ENCODE measurements at regions not wholly inside any gene's neighbourhood (a gene's known extent, or its start where the extent isn't known, plus 50 kb on each side); places are given as distances from the start of the nearest gene placed in this dataset.

DNA sequence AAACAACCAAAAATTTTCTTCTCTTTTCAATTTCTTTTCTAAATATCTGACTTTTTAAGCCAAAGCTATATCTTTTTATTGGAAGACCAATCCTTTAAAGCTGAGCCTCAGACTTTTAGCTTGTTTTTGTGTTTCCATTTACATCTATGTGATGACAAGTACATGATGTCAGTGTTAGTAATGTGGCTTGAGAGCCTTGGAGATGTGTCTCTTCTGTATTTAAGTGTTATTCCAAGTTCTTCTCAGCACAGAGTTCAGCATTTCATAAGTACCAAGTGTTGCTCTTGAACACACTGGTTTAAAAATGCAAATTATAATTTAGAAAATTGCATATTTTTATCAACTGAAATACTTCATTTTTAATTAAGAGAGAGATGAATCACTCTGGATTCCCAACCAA is 948.9 kb upstream of the FLRT2 start:
- H3K4me1 ChIP-seq (ENCODE audit: insufficient read depth): no peaks in the 10 kb centered on the region
- H3K27ac ChIP-seq: no peak overlapping the region
- no peaks in the 10 kb centered on the region for H3K36me3 ChIP-seq
- H3K27me3 ChIP-seq: no peaks in the 10 kb centered on the region
- H3K9me3 ChIP-seq: no peaks in the 10 kb centered on the region
- DNase-seq: no peak
- TF ChIP-seq, protein P1, sequence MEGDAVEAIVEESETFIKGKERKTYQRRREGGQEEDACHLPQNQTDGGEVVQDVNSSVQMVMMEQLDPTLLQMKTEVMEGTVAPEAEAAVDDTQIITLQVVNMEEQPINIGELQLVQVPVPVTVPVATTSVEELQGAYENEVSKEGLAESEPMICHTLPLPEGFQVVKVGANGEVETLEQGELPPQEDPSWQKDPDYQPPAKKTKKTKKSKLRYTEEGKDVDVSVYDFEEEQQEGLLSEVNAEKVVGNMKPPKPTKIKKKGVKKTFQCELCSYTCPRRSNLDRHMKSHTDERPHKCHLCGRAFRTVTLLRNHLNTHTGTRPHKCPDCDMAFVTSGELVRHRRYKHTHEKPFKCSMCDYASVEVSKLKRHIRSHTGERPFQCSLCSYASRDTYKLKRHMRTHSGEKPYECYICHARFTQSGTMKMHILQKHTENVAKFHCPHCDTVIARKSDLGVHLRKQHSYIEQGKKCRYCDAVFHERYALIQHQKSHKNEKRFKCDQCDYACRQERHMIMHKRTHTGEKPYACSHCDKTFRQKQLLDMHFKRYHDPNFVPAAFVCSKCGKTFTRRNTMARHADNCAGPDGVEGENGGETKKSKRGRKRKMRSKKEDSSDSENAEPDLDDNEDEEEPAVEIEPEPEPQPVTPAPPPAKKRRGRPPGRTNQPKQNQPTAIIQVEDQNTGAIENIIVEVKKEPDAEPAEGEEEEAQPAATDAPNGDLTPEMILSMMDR (IDR thresholded peaks at IDR 0.05): no peak
- TF ChIP-seq EP300 (IDR thresholded peaks at IDR 0.05) (no peak), POLR2A (IDR thresholded peaks at IDR 0.05) (no peak)
- intact Hi-C loops (cut with DNase I): no loop called here
- no peak overlapping the region for H3K4me3 ChIP-seq

- DNase-seq: no peak
- Histone ChIP-seq H3K4me1 (ENCODE audit: insufficient read depth) (no peaks in the 10 kb centered on the region), H3K27ac (no peak overlapping the region), H3K9me3 (no peaks in the 10 kb centered on the region), H3K27me3 (no peaks in the 10 kb centered on the region), H3K36me3 (no peaks in the 10 kb centered on the region), H3K4me3 (no peak overlapping the region)
- TF ChIP-seq, protein P1 (IDR thresholded peaks at IDR 0.05): no peak
- TF ChIP-seq EP300 (IDR thresholded peaks at IDR 0.05): no peak
- no peak for TF ChIP-seq POLR2A (IDR thresholded peaks at IDR 0.05)
- intact Hi-C loops (cut with DNase I): no loop called here
- 81 to 94% (median 93%) methylated on average over 1 of the region's 1 CpG for WGBS, 3 donors
Observed at GRCh38 chr14:84584511-84584910, 945.4 kb upstream of the FLRT2 start.

GRCh38 chr14:84591827-84592445 is 938.0 kb upstream of the FLRT2 start:
- intact Hi-C loops (cut with DNase I): no loop called here
- TF ChIP-seq POLR2A (IDR thresholded peaks at IDR 0.05) (no peak), EP300 (IDR thresholded peaks at IDR 0.05) (no peak)
- TF ChIP-seq, protein P1 (IDR thresholded peaks at IDR 0.05): no peak
- H3K4me1 ChIP-seq (ENCODE audit: insufficient read depth): peaks cover 4% of the 10 kb centered on the region
- DNase-seq: no peak
- no peaks in the 10 kb centered on the region for H3K9me3 ChIP-seq
- 74 to 82% (median 75%) methylated on average over 9 of the region's 9 CpGs for WGBS, 3 donors
- H3K27me3 ChIP-seq: no peaks in the 10 kb centered on the region
- no peak overlapping the region for H3K4me3 ChIP-seq
- no peak overlapping the region for H3K27ac ChIP-seq
- no peaks in the 10 kb centered on the region for H3K36me3 ChIP-seq

GRCh38 chr14:84592770-84593169 is 937.2 kb upstream of the FLRT2 start:
- Histone ChIP-seq H3K27me3 (no peaks in the 10 kb centered on the region), H3K27ac (no peak overlapping the region), H3K4me3 (no peak overlapping the region), H3K9me3 (no peaks in the 10 kb centered on the region), H3K4me1 (ENCODE audit: insufficient read depth) (peaks cover 4% of the 10 kb centered on the region), H3K36me3 (no peaks in the 10 kb centered on the region)
- WGBS, 3 donors: 74 to 87% (median 86%) methylated on average over 2 of the region's 2 CpGs
- no peak for DNase-seq
- intact Hi-C loops (cut with DNase I): no loop called here
- TF ChIP-seq, protein P1 (IDR thresholded peaks at IDR 0.05): no peak
- TF ChIP-seq EP300 (IDR thresholded peaks at IDR 0.05) (no peak), POLR2A (IDR thresholded peaks at IDR 0.05) (no peak)

All from ovary (tissue), 7 donors.